ENCODE measurements at regions not wholly inside any gene's neighbourhood (a gene's known extent, or its start where the extent isn't known, plus 50 kb on each side); places are given as distances from the start of the nearest gene placed in this dataset.

DNA sequence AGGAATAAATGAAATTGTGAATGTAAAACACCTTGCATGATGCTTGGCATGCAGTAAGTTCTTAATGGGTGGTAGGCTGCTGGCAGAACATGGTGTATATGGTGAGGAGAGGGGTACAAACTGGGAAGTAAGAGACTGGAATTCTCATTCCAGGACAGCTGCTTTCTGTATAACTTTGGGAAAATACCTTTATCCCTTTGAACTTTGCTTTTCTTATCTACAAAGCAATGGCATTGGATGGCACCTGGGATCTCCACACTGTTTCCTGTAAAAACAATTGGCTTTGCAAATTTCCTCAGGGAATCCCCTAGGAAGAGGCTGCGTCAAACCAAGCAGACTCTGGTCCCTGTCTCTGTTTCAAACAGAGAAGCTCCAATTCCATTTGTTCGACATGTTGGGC, 100.7 kb upstream of the SLC4A7 start:
- Histone ChIP-seq H2AFZ (ENCODE audit: low read depth) (no peak overlapping the region), H3K79me2 (ENCODE audit: insufficient read depth) (no peaks in the 10 kb centered on the region), H3K36me3 (replicated peaks in 1 of 2; ENCODE audit: control insufficient read depth in 1 of 2, insufficient read depth in 2 of 2, low read length in 1 of 2) (no peaks in the 10 kb centered on the region), H3K4me1 (ENCODE audit: control insufficient read depth in 1 of 2, insufficient read depth in 2 of 2, low read depth in 1 of 2, low read length in 1 of 2) (peaks cover 0 to 7% of the 10 kb centered on the region in 2 experiments; a peak in 1 of 4 replicates), H3K27me3 (ENCODE audit: insufficient read depth) (no peaks in the 10 kb centered on the region), H3K9me2 (no peaks in the 10 kb centered on the region), H3K9ac (no peak overlapping the region), H3F3A (replicated peaks; ENCODE audit: insufficient read depth) (peaks cover 7% of the 10 kb centered on the region), H3K27ac (ENCODE audit: low read depth in 2 of 2, low read length in 1 of 2) (no peak overlapping the region), H3K9me3 (no peaks in the 10 kb centered on the region), H3K4me2 (no peak overlapping the region), H4K20me1 (ENCODE audit: insufficient read depth) (no peaks in the 10 kb centered on the region), H3K4me3 (ENCODE audit: low read depth in 2 of 2, low read length in 1 of 2) (no peak overlapping the region)
- 76% methylated on average over 2 of the region's 2 CpGs for WGBS (ENCODE audit: low lambda C conversion rate)
- no peak for DNase-seq
- POLR2A ChIA-PET: no interaction called here
- CTCF ChIA-PET: no interaction called here
- TF ChIP-seq, protein P1, sequence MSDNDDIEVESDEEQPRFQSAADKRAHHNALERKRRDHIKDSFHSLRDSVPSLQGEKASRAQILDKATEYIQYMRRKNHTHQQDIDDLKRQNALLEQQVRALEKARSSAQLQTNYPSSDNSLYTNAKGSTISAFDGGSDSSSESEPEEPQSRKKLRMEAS (IDR thresholded peaks at IDR 0.05; ENCODE audit: low read depth): no peak

DNA sequence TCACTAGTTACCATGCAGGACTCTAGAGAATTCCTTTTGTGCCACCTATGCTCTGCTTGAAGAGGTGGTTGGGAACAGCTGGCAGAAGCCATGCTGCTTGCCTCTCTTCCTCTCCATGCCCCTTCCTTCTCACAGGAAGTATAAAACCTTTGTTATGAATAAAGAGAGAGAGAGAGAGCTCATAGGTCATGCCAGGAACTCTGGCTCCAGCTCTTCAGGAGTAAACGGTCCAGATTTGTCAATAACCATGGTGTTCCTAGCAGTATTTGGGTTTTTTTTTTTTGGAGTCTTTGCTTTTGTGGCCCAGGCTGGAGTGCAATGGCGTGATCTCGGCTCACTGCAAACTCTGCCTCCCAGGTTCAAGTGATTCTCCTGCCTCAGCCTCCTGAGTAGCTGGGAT, 97.7 kb upstream of the SLC4A7 start:
- WGBS (ENCODE audit: low lambda C conversion rate): 81% methylated on average over 3 of the region's 3 CpGs

More for the DNA sequence above, 97.7 kb upstream of the SLC4A7 start:
- no peak for DNase-seq
- Histone ChIP-seq H3K79me2 (ENCODE audit: insufficient read depth) (no peaks in the 10 kb centered on the region), H3K9ac (no peak overlapping the region), H4K20me1 (ENCODE audit: insufficient read depth) (no peaks in the 10 kb centered on the region), H3F3A (replicated peaks; ENCODE audit: insufficient read depth) (no peaks in the 10 kb centered on the region), H3K4me2 (no peak overlapping the region), H3K9me2 (no peaks in the 10 kb centered on the region), H3K27ac (ENCODE audit: low read depth in 2 of 2, low read length in 1 of 2) (no peak overlapping the region), H3K36me3 (replicated peaks in 1 of 2; ENCODE audit: control insufficient read depth in 1 of 2, insufficient read depth in 2 of 2, low read length in 1 of 2) (no peaks in the 10 kb centered on the region), H3K4me3 (ENCODE audit: low read depth in 2 of 2, low read length in 1 of 2) (no peak overlapping the region), H2AFZ (ENCODE audit: low read depth) (no peak overlapping the region), H3K4me1 (ENCODE audit: control insufficient read depth in 1 of 2, insufficient read depth in 2 of 2, low read depth in 1 of 2, low read length in 1 of 2) (no peaks in the 10 kb centered on the region; a peak in 1 of 4 replicates), H3K27me3 (ENCODE audit: insufficient read depth) (no peaks in the 10 kb centered on the region), H3K9me3 (no peaks in the 10 kb centered on the region)
- ChIA-PET CTCF (no interaction called here), POLR2A (no interaction called here)
- TF ChIP-seq TCF12 (IDR thresholded peaks at IDR 0.05): no peak
- no peak for TF ChIP-seq NRF1 (IDR thresholded peaks at IDR 0.05; ENCODE audit: low read depth, low read length)
- no peak for TF ChIP-seq CHD2 (IDR thresholded peaks at IDR 0.05; ENCODE audit: low read length, partially characterized antibody)
- TF ChIP-seq EZH2phosphoT487 (IDR thresholded peaks at IDR 0.05; ENCODE audit: borderline replicate concordance, low read depth): no peak
- TF ChIP-seq MXI1 (IDR thresholded peaks at IDR 0.05; ENCODE audit: low read depth, low read length): no peak
- no peak for TF ChIP-seq ELF1 (IDR thresholded peaks at IDR 0.05)
- no peak for TF ChIP-seq ZBTB33 (IDR thresholded peaks at IDR 0.05; ENCODE audit: borderline replicate concordance, low read depth)
- no peak for TF ChIP-seq SIN3A (IDR thresholded peaks at IDR 0.05; ENCODE audit: borderline replicate concordance, low read depth, low read length)
- TF ChIP-seq, protein P2, sequence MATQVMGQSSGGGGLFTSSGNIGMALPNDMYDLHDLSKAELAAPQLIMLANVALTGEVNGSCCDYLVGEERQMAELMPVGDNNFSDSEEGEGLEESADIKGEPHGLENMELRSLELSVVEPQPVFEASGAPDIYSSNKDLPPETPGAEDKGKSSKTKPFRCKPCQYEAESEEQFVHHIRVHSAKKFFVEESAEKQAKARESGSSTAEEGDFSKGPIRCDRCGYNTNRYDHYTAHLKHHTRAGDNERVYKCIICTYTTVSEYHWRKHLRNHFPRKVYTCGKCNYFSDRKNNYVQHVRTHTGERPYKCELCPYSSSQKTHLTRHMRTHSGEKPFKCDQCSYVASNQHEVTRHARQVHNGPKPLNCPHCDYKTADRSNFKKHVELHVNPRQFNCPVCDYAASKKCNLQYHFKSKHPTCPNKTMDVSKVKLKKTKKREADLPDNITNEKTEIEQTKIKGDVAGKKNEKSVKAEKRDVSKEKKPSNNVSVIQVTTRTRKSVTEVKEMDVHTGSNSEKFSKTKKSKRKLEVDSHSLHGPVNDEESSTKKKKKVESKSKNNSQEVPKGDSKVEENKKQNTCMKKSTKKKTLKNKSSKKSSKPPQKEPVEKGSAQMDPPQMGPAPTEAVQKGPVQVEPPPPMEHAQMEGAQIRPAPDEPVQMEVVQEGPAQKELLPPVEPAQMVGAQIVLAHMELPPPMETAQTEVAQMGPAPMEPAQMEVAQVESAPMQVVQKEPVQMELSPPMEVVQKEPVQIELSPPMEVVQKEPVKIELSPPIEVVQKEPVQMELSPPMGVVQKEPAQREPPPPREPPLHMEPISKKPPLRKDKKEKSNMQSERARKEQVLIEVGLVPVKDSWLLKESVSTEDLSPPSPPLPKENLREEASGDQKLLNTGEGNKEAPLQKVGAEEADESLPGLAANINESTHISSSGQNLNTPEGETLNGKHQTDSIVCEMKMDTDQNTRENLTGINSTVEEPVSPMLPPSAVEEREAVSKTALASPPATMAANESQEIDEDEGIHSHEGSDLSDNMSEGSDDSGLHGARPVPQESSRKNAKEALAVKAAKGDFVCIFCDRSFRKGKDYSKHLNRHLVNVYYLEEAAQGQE (IDR thresholded peaks at IDR 0.05; ENCODE audit: low read depth, low read length): no peak
- no peak for TF ChIP-seq RCOR1 (IDR thresholded peaks at IDR 0.05; ENCODE audit: low read length)
- no peak for TF ChIP-seq RAD21 (IDR thresholded peaks at IDR 0.05; ENCODE audit: low read length)
- no peak for TF ChIP-seq USF1 (IDR thresholded peaks at IDR 0.05; ENCODE audit: borderline replicate concordance, low read depth)
- TF ChIP-seq, protein P3, sequence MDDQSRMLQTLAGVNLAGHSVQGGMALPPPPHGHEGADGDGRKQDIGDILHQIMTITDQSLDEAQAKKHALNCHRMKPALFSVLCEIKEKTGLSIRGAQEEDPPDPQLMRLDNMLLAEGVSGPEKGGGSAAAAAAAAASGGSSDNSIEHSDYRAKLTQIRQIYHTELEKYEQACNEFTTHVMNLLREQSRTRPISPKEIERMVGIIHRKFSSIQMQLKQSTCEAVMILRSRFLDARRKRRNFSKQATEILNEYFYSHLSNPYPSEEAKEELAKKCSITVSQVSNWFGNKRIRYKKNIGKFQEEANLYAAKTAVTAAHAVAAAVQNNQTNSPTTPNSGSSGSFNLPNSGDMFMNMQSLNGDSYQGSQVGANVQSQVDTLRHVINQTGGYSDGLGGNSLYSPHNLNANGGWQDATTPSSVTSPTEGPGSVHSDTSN (IDR thresholded peaks at IDR 0.05): no peak
- no peak for TF ChIP-seq SMC3 (IDR thresholded peaks at IDR 0.05; ENCODE audit: low read depth, low read length)
- TF ChIP-seq YY1 (IDR thresholded peaks at IDR 0.05; ENCODE audit: low read depth): no peak
- no peak for TF ChIP-seq RFX5 (IDR thresholded peaks at IDR 0.05; ENCODE audit: low read length)
- TF ChIP-seq, protein P4, sequence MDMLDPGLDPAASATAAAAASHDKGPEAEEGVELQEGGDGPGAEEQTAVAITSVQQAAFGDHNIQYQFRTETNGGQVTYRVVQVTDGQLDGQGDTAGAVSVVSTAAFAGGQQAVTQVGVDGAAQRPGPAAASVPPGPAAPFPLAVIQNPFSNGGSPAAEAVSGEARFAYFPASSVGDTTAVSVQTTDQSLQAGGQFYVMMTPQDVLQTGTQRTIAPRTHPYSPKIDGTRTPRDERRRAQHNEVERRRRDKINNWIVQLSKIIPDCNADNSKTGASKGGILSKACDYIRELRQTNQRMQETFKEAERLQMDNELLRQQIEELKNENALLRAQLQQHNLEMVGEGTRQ (IDR thresholded peaks at IDR 0.05; ENCODE audit: borderline replicate concordance, low read depth, low read length): no peak
- no peak for TF ChIP-seq NFIC (IDR thresholded peaks at IDR 0.05; ENCODE audit: borderline replicate concordance)
- no peak for TF ChIP-seq MEF2A (IDR thresholded peaks at IDR 0.05; ENCODE audit: borderline replicate concordance, low read depth)
- no peak for TF ChIP-seq JUND (IDR thresholded peaks at IDR 0.05)
